Erythroblast (primary cell): ENCODE measurements at regions not wholly inside any gene's neighbourhood (a gene's known extent, or its start where the extent isn't known, plus 50 kb on each side); places are given as distances from the start of the nearest gene placed in this dataset.
"Not testable (repeated sequence)": the region's sequence is repeated elsewhere in the genome, so short reads cannot be mapped to it uniquely, and the experiment has no call there.

Source experiments
- GATA1 ChIP-seq: IDR thresholded peaks from 2 replicates; pipeline ENCODE4 v1.6.1; 2011; ENCODE audit warnings: low read depth, mild to moderate bottlenecking, control low read depth, low read length, moderate library complexity
- POLR2A ChIP-seq: IDR thresholded peaks from 2 replicates; pipeline ENCODE4 v1.6.1; 2011; ENCODE audit warnings: mild to moderate bottlenecking, low read length

GRCh38 chr2:131948641-131949040 lies 213.1 kb downstream of the ANKRD30BL start:
- not testable (repeated sequence) for TF ChIP-seq POLR2A, GATA1
